GM21619 (cell line): ENCODE measurements at regions not wholly inside any gene's neighbourhood (a gene's known extent, or its start where the extent isn't known, plus 50 kb on each side); places are given as distances from the start of the nearest gene placed in this dataset.
"Not testable (repeated sequence)": the region's sequence is repeated elsewhere in the genome, so short reads cannot be mapped to it uniquely, and the experiment has no call there.

Experiments
- ATAC-seq: cut with Tn5 transposase; IDR thresholded peaks from one replicate; pipeline ENCODE4 v1.9.1; 2021; ENCODE audit not compliant: unreplicated experiment

DNA sequence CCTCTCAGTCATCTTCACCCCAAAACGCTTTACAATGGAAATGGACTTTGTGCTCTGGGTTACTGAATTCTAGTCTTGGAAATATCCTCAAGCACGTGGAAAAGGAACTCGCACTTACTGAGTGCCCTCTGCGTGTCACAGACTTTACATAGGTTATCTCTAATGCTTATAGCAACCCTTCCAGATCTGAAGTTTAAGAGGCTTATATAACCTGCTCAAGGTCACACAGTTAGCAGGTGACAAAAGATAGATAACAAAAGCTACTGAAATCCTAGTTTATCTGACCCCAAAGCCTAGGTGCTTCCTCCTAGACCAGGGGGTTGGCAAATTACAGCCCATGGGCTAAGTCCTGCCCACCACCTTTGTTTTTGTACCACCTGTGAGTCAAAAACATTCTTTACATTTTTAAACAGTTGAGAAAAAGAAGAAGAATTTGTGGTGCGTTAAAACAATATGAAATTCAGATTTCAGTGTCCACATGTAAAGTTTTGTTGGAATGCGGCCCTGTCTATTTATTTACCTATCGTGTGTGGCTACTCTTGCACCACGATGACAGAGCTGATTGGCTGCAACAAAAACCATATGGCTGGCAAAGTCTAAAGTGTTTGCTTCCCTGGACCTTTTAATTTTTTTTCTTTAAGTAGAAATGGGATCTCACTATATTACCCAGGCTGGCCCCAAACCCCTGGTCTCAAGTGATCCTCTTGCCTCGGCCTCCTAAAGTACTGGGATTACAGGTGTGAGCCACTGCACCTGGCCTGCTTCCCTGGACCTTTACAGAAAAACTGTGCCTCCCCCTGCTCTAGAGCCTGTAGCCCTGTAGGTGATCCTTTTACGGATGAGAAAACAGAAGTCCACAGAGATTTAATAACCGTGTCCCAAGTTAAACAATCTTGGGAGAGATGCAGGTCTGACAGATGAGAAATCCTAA is 110.2 kb upstream of the RREB1 start:
- ATAC-seq, result no peak

- no peak for ATAC-seq
Measured at GRCh38 chr6:6998194-6998569, 109.6 kb upstream of the RREB1 start.

- no peak for ATAC-seq
Measured at GRCh38 chr6:7000825-7001777, 106.7 kb upstream of the RREB1 start.

DNA sequence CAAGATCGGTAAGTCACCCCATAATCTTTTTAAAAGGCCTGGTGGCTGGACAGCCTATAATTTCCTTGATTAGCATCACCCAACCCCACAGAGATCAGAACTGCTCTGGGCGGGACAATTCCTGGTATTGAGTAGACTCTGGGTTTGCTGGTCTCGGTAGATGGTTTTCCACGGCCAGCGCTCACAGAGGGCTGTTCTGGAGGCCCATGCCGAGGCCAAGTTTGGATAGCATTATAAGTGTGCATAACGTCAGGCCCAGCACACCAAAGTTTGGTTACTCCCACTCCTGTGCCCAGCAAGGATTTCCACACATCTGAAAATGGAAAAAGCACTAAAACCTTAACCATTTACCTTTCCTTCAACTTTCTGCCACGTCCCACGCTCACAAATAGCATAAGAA is 104.7 kb upstream of the RREB1 start:
- no peak for ATAC-seq

DNA sequence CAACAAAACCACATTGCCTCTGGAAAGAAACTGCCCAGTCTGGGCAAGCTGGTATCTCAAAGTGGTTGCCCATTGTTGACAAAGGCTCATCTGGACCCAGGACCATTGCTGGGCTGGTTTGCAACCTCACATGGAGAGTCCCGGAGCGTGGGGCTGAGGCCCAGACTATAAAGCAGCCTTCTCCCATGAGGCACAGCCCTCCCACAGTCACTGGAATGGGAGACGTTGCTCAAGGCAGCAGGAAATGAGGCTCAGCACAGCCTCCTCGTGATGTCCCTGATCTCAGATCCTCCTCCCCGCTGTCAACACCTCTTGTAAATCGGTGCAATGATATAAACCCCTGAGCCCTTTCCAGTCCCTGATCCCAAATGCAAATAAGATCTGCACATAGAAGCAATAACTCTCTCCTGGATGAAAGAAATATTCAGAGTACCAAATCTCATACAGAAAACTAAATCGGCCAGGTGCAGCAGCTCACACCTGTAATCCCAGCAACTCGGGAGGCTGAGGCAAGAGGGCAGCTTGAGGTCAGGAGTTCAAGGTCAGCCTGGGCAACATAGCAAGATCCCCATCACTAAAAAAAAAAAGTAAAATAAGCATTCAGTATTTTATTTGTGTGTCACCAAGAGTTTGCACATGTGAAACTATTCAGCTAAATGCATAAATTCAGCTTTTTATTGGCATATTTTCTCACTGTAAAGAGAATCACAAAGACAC is 103.0 kb upstream of the RREB1 start:
- no peak for ATAC-seq

DNA sequence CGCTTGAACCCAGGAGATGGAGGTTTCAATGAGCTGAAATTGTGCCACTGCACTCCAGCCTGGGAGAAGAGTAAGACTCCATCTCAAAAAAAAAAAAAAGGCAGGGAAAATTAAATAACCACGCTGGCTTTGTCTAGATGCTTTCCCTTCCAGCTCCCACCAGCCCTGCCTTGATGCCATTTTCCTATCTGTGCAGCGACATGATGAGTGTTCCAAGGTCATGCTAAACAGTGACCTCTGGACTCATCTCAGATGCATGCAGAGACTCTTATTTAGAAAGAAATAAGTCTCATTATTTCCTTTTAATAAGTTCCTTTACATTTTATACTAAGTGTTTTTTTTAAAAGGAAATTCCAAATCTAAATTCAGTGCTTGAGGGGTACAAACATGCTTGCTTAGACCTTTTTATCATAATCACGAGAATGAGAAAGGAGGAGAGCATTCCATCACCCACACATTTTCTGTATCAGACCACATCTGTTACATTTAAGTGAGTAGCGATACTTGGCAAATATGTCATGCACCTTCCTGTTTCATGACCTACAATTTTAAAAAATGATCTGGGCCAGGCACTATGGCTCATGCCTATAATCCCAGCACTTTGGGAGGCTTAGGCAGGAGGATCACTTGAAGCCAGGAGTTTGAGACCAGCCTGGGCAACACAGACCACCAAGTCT is 101.1 kb upstream of the RREB1 start:
- ATAC-seq, result no peak

GRCh38 chr6:7008451-7008988 is 99.2 kb upstream of the RREB1 start:
- ATAC-seq, result no peak

- no peak for ATAC-seq
Measured at GRCh38 chr6:7016226-7016625, 91.5 kb upstream of the RREB1 start.

- no peak for ATAC-seq
Measured at GRCh38 chr6:7021301-7021700, 86.5 kb upstream of the RREB1 start.

DNA sequence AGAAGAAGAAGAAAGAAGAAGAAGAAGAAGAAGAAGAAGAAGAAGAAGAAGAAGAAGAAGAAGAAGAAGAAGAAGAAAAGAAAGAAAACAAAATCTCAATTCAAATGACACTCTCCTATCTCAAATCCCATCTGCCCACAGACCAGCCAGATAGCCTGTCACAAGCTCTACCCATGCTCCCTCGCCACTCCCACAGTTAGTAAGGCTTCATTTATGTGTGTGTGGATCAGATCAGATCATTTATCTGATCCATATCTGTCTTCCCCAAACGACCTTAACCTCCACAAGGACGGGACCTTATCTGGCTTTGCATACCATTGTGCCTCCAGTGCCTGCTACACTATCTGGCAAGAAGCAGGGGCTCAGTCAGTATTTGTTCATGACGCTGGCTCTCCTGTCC is 81.9 kb upstream of the RREB1 start:
- no peak for ATAC-seq

DNA sequence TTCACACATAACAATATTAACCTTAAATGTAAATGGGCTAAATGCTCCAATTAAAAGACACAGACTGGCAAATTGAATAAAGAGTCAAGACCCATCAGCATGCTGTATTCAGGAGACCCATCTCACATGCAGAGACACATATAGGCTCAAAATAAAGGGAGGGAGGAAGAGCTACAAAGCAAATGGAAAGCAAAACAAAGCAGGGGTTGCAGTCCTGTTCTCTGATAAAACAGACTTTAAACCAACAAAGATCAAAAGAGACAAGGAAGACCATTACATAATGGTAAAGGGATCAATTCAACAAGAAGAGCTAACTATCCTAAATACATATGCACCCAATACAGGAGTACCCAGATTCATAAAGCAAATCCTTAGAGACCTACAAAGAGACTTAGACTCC is 78.8 kb upstream of the RREB1 start:
- ATAC-seq, result not testable (repeated sequence)

DNA sequence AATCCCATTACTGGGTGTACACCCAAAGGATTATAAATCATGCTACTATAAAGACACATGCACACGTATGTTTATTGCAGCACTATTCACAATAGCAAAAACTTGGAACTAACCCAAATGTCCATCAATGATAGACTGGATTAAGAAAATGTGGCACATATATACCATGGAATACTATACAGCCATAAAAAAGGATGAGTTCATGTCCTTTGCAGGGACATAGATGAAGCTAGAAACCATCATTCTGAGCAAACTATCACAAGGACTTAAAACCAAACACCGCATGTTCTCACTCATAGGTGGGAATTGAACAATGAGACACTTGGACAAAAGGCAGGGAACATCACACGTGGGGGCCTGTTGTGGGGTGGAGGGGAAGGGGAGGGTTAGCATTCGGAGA is 76.8 kb upstream of the RREB1 start:
- ATAC-seq, result not testable (repeated sequence)

DNA sequence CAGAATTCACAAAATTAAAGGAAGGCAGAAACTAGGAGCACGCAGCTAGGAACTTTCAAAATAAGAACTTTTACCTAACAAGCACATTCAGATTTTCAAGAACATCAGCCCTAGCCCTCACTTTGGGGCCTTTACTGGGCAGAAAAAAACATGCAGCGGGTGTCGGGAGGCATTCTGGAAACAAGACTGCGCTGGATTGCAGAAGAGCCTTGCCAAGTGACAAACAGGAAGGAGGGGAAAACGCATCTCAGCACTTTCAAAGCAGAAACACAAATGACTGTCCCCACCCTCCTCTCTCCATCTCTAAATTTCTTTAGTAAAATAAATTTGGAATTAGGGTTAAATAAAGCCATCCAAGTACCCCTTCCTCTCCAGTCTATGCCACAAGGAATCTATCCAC is 74.6 kb upstream of the RREB1 start:
- ATAC-seq, result no peak

- ATAC-seq, result no peak
Measured at GRCh38 chr6:7034055-7034454, 73.7 kb upstream of the RREB1 start.

DNA sequence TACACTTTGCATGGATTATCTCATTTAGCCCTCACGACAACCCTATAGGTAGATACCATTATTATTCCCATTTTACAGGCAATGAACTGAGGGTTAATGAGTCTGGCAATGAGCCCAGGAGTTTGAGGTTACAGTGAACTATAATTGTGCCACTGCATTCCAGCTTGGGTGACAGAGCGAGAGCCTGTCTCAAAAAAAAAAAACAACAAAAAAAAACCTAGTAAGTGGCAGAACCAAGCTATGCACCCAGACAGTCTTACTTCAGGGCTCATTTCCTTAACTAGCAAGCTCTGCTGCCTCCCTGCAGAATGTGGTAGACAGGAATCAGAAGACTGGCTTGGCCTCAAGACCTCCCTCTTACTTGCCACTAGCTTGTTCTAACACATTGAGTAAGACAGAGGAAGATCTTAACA is 71.9 kb upstream of the RREB1 start:
- ATAC-seq, result no peak

GRCh38 chr6:7041511-7042026 is 66.2 kb upstream of the RREB1 start:
- no peak for ATAC-seq

DNA sequence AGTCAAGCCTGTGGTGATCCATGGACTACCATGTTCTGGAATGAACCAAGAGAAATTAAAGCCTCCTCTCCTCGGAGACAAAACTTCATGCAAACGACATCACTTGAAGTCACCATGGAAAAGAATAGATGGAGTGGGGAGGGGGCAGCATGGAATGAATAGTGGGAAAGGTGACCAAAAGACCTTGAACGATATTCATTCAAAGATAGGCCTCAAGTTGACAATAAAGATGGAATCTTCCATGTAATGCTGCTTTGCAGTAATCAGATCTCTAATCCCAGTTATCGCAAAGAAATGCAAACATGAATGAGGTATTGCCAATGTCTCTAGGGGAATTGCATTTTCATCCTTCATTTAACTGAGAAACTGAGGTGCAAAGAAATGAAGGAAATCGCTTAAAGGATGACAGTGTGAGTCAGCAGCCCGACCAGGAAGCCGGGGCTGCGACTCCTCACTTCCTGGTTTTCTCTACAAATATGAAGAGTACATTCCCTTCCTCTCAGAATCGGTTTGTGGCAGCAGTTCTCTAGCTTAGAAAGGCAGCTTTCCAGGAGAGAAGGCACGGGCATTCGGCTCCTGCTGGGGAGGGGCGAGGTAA is 65.6 kb upstream of the RREB1 start:
- ATAC-seq, result no peak

- no peak for ATAC-seq
Measured at GRCh38 chr6:7042654-7043545, 64.9 kb upstream of the RREB1 start.

DNA sequence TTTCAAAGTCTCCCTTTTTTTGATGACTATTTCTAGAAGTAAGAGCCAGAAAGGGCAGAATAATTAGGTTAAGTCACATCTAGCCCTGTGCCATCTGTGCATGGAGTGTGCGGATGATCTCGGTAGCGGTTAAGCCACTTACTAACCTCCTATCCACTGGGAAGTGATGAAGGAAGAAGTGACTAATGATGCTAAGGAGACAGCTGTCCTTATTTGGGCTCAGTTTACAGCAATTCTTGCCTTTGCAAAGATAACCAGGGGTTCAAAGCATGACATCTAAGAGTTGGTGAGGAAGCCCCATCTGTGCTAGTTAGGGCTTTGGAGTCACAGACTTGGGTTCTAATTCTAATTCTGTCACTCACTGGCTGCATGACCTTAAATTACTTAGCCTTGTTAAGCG is 62.4 kb upstream of the RREB1 start:
- no peak for ATAC-seq
